CD14-positive monocyte (primary cell): ENCODE measurements at regions not wholly inside any gene's neighbourhood (a gene's known extent, or its start where the extent isn't known, plus 50 kb on each side); places are given as distances from the start of the nearest gene placed in this dataset.
A peak's percentile ranks its signal among the peaks of the same experiment; 100 is the strongest.

Source experiments
- DNase-seq, 3 donors: peaks; one replicate each; pipeline ENCODE4 v3.0.0-alpha.2; 2011 to 2022
- H2AFZ ChIP-seq: 2 replicates; pipeline ENCODE4 v1.6.0; 2012; ENCODE audit warnings: mild to moderate bottlenecking, low read depth, low read length, inconsistent platforms; ENCODE audit not compliant: insufficient read depth, poor library complexity, severe bottlenecking
- H3K27ac ChIP-seq, 2 donors: 1 replicate in 1 of 2; 2 replicates in 1 of 2; pipeline ENCODE4 v1.5.1; 2012 to 2013; ENCODE audit warnings: low read length in 2 of 2, control low read depth in 1 of 2, inconsistent platforms in 1 of 2, low read depth in 1 of 2, mild to moderate bottlenecking in 1 of 2
- H3K27me3 ChIP-seq, 2 donors: one replicate each; pipeline versions ENCODE4 v1.6.0 to v1.6.1; 2011 to 2013; ENCODE audit warnings: low read length in 2 of 2; ENCODE audit not compliant: control insufficient read depth in 2 of 2, insufficient read depth in 2 of 2
- H3K36me3 ChIP-seq, 2 donors: replicated peaks in 1 of 2; 1 replicate in 1 of 2; 2 replicates in 1 of 2; pipeline versions ENCODE4 v1.5.1 to v1.6.1; 2012 to 2013; ENCODE audit warnings: low read length in 2 of 2, control low read depth in 1 of 2, inconsistent platforms in 1 of 2, mild to moderate bottlenecking in 1 of 2; ENCODE audit not compliant: insufficient read depth in 2 of 2, control insufficient read depth in 1 of 2
- H3K4me1 ChIP-seq, 2 donors: 1 replicate in 1 of 2; 2 replicates in 1 of 2; pipeline versions ENCODE4 v1.5.1 to v1.6.1; 2012 to 2013; ENCODE audit warnings: low read length in 2 of 2, control low read depth in 1 of 2, inconsistent platforms in 1 of 2, mild to moderate bottlenecking in 1 of 2, moderate library complexity in 1 of 2; ENCODE audit not compliant: insufficient read depth in 2 of 2, control insufficient read depth in 1 of 2
- H3K4me2 ChIP-seq: replicated peaks from 2 replicates; pipeline ENCODE3; 2012; ENCODE audit warnings: low read length, moderate library complexity, mild to moderate bottlenecking; ENCODE audit not compliant: poor library complexity, severe bottlenecking; ENCODE audit errors: extremely low read depth
- H3K4me3 ChIP-seq, 3 experiments: fragments of 200-600 bp in 1 of 3; sonication (generic) in 1 of 3; replicated peaks in 1 of 3; 1 replicate in 2 of 3; 2 replicates in 1 of 3; pipeline ENCODE4 v1.5.1; 2011 to 2013; ENCODE audit warnings: low read length in 3 of 3, mild to moderate bottlenecking in 3 of 3, control low read depth in 2 of 3, low read depth in 2 of 3, inconsistent platforms in 1 of 3, moderate library complexity in 1 of 3
- H3K79me2 ChIP-seq: 2 replicates; pipeline ENCODE4 v1.6.0; 2012; ENCODE audit warnings: mild to moderate bottlenecking, control low read depth, inconsistent platforms, low read length, moderate library complexity; ENCODE audit not compliant: insufficient read depth
- H3K9ac ChIP-seq: 2 replicates; pipeline ENCODE4 v1.6.0; 2017; ENCODE audit warnings: low read length, mild to moderate bottlenecking; ENCODE audit not compliant: insufficient read depth, poor library complexity, severe bottlenecking
- H3K9me3 ChIP-seq, 2 donors: replicated peaks in 1 of 2; 1 replicate in 1 of 2; 2 replicates in 1 of 2; pipeline versions ENCODE4 v1.5.1 to v1.6.1; 2012 to 2013; ENCODE audit warnings: low read length in 2 of 2, control low read depth in 1 of 2; ENCODE audit not compliant: control insufficient read depth in 1 of 2, insufficient read depth in 1 of 2
- H4K20me1 ChIP-seq: 2 replicates; pipeline ENCODE4 v1.6.0; 2012; ENCODE audit warnings: mild to moderate bottlenecking, low read length, control low read depth, moderate library complexity; ENCODE audit not compliant: insufficient read depth
- H3K27ac Mint-ChIP-seq, 7 donors: one replicate each; pipeline ENCODE4 v1.8.0; 2020; ENCODE audit warnings: mild to moderate bottlenecking in 7 of 7, mixed read lengths in 7 of 7, moderate library complexity in 6 of 7, inconsistent platforms in 2 of 7
- H3K27me3 Mint-ChIP-seq, 3 donors: one replicate each; pipeline ENCODE4 v1.8.0; 2021 to 2022; ENCODE audit warnings: low read depth in 3 of 3, mild to moderate bottlenecking in 3 of 3, mixed read lengths in 3 of 3, moderate library complexity in 3 of 3, inconsistent platforms in 1 of 3
- H3K36me3 Mint-ChIP-seq, 2 donors: one replicate each; pipeline ENCODE4 v1.8.0; 2020; ENCODE audit warnings: mixed read lengths in 2 of 2, inconsistent platforms in 1 of 2, mild to moderate bottlenecking in 1 of 2
- H3K4me1 Mint-ChIP-seq: one replicate; pipeline ENCODE4 v1.8.0; 2020; ENCODE audit warnings: mild to moderate bottlenecking, mixed read lengths
- H3K4me3 Mint-ChIP-seq, 2 donors: one replicate each; pipeline ENCODE4 v1.8.0; 2020; ENCODE audit warnings: mild to moderate bottlenecking in 2 of 2, mixed read lengths in 2 of 2, moderate library complexity in 1 of 2
- H3K9me3 Mint-ChIP-seq, 7 donors: one replicate each; pipeline ENCODE4 v1.8.0; 2020 to 2022; ENCODE audit warnings: mixed read lengths in 7 of 7, mild to moderate bottlenecking in 6 of 7, moderate library complexity in 6 of 7, inconsistent platforms in 2 of 7
- WGBS: methylation state at CpG from one replicate; pipeline ENCODE4 v1.1.5; 2013; ENCODE audit warnings: missing lambda C conversion rate; ENCODE audit not compliant: insufficient coverage; 5-methylcytosine and 5-hydroxymethylcytosine counted together
- intact Hi-C, 2 donors: fragments of 100-400 bp; cut with micrococcal nuclease; formaldehyde crosslinking; loops; one replicate each; pipeline versions ENCODE4 v1.15.0 to v1.15.1; 2023
- TF ChIP-seq, protein P1 (sequence below): fragments of 200-600 bp; IDR thresholded peaks from one replicate; pipeline ENCODE4 v1.8.0; 2022; ENCODE audit warnings: antibody characterized with exemption, mild to moderate bottlenecking

DNA sequence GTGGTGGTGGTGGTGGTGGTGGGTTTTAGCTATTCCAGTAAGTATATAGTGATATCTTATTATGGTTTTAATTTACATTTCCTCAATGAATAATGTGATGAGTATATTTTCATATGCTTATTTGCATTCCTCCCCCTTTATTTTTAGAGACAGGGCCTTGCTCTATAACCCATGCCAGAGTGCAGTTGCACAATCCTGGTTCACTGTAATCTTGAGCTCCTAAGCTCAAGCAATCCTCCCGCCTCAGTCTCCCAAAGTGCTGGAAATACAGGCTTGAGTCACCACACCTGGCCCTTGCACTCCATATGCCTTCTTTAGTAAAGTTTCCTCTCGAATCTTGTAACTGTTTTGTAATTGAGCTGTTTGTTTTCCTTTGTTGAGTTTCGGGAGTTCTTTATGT, 577.7 kb upstream of the AUTS2 start:
- H3K27me3 ChIP-seq: no peaks in the 10 kb centered on the region
- H3K4me1 Mint-ChIP-seq: no peaks in the 10 kb centered on the region
- DNase-seq: no peak
- H3K9me3 ChIP-seq: peaks cover 18 to 23% of the 10 kb centered on the region in 2 donors
- no peaks in the 10 kb centered on the region for H3K4me1 ChIP-seq
- H3K79me2 ChIP-seq: no peaks in the 10 kb centered on the region
- 80% methylated on average over 1 of the region's 3 CpGs for WGBS
- H3K36me3 ChIP-seq: no peaks in the 10 kb centered on the region
- no peaks in the 10 kb centered on the region for H3K36me3 Mint-ChIP-seq
- intact Hi-C loops: no loop called here
- H3K9me3 Mint-ChIP-seq: peaks cover 5 to 37% (median 14%) of the 10 kb centered on the region in 7 donors
- H3K27ac Mint-ChIP-seq: no peak overlapping the region
- no peak overlapping the region for H3K9ac ChIP-seq
- no peak overlapping the region for H3K4me3 ChIP-seq
- TF ChIP-seq, protein P1, sequence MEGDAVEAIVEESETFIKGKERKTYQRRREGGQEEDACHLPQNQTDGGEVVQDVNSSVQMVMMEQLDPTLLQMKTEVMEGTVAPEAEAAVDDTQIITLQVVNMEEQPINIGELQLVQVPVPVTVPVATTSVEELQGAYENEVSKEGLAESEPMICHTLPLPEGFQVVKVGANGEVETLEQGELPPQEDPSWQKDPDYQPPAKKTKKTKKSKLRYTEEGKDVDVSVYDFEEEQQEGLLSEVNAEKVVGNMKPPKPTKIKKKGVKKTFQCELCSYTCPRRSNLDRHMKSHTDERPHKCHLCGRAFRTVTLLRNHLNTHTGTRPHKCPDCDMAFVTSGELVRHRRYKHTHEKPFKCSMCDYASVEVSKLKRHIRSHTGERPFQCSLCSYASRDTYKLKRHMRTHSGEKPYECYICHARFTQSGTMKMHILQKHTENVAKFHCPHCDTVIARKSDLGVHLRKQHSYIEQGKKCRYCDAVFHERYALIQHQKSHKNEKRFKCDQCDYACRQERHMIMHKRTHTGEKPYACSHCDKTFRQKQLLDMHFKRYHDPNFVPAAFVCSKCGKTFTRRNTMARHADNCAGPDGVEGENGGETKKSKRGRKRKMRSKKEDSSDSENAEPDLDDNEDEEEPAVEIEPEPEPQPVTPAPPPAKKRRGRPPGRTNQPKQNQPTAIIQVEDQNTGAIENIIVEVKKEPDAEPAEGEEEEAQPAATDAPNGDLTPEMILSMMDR: no peak
- H2AFZ ChIP-seq: no peak overlapping the region
- no peak overlapping the region for H3K27ac ChIP-seq
- H3K4me2 ChIP-seq: no peak overlapping the region
- no peaks in the 10 kb centered on the region for H4K20me1 ChIP-seq
- H3K27me3 Mint-ChIP-seq: no peaks in the 10 kb centered on the region
- H3K4me3 Mint-ChIP-seq: no peak overlapping the region

GRCh38 chr7:69025249-69025648, 573.0 kb upstream of the AUTS2 start:
- Histone ChIP-seq H4K20me1 (no peaks in the 10 kb centered on the region), H3K4me1 (no peaks in the 10 kb centered on the region), H3K79me2 (no peaks in the 10 kb centered on the region), H3K9me3 (peaks cover 13 to 16% of the 10 kb centered on the region in 2 donors), H3K27me3 (no peaks in the 10 kb centered on the region), H3K27ac (no peak overlapping the region), H3K4me3 (no peak overlapping the region), H3K4me2 (no peak overlapping the region), H3K36me3 (no peaks in the 10 kb centered on the region), H3K9ac (no peak overlapping the region), H2AFZ (no peak overlapping the region)
- H3K9me3 Mint-ChIP-seq: peaks cover 5 to 31% (median 14%) of the 10 kb centered on the region in 7 donors
- intact Hi-C loops: no loop called here
- TF ChIP-seq, protein P1: no peak
- H3K27ac Mint-ChIP-seq: peak overlapping the region in 1 of 7 donors; percentile 19
- 36% methylated on average over 4 of the region's 5 CpGs for WGBS
- H3K4me3 Mint-ChIP-seq: no peak overlapping the region
- no peaks in the 10 kb centered on the region for H3K36me3 Mint-ChIP-seq
- peaks cover 0 to 1% (median 0%) of the 10 kb centered on the region in 3 donors for H3K27me3 Mint-ChIP-seq
- no peak for DNase-seq
- H3K4me1 Mint-ChIP-seq: no peaks in the 10 kb centered on the region
